C1 segment of cervical spinal cord (tissue), 14 donors: ENCODE measurements at regions not wholly inside any gene's neighbourhood (a gene's known extent, or its start where the extent isn't known, plus 50 kb on each side); places are given as distances from the start of the nearest gene placed in this dataset.

Experiments
- DNase-seq, 14 donors: peaks; one replicate each; lab custom pipeline; 2025; lab: John Stamatoyannopoulos, UW

DNA sequence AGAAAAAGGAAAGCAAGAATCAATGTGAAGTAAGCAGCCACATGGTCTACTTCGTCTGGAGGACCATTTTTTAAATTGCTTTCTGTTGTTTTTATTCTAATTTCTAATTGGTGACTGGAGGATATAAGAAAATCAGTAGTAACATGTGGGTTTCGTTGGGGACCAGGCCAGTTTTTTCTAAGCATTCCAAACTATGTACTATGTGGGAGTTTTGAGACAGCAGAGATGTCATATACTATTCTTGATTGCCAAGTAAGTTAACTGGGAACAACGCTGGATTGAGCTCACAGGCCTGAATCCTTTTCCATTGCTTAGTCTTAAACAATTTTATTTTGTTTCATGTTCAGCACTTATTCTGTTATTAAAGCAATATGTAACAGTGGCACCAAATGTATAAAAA, 225.7 kb downstream of the TMEM167A start:
- no peak for DNase-seq

DNA sequence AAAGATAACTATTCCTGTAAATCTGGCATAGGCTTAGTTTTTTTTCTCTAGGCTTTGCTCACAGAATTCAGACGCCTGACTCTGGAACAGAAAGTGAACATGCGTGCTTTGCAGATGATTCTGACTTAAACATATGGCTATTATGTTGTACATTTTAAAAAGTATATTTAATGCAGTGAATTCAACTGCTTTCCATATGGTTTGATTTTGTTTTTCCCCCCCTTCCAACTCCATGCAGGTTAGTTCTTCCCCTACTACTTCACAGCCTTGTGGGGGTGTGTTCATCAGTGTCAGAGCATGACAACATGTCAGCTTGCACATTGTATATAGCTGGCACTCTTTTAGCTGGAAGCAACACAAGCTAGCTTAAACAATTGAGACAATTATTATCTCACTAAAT, 226.8 kb downstream of the TMEM167A start:
- DNase-seq: no peak

DNA sequence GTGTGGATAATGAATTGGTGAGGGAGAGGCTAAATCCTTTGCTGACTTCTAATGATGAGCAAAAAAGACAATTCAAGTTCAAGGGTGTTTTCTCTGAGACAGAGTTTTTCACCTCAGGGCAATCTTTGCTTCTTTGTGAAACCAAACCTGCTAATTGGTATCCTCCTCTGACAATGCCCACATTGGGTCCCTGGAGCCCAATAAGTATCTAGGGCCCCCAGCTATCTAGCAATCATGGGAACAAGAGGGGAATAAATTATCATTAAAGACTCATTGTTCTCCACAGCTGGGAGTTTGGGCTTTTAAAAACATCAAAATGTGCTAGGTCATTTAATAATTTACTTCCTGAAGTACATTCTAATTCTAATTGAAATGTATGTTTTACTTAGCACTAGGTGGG, 227.3 kb downstream of the TMEM167A start:
- no peak for DNase-seq

DNA sequence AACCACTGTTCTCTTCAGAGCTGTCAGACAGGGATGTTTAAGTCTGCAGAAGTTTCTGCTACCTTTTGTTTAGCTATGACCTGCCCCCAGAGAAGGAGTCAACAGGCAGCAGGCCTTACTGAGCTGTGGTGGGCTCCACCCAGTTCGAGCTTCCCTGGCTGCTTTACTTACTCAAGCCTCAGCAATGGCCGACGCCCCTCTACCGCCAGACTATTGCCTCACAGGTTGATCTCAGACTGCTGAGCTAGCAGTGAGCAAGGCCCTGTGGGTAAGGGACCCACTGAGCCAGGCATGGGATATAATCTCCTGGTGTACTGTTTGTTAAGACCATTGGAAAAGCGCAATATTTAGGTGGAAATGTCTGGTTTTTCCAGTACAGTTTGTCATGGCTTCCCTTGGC, 229.6 kb downstream of the TMEM167A start:
- no peak for DNase-seq

DNA sequence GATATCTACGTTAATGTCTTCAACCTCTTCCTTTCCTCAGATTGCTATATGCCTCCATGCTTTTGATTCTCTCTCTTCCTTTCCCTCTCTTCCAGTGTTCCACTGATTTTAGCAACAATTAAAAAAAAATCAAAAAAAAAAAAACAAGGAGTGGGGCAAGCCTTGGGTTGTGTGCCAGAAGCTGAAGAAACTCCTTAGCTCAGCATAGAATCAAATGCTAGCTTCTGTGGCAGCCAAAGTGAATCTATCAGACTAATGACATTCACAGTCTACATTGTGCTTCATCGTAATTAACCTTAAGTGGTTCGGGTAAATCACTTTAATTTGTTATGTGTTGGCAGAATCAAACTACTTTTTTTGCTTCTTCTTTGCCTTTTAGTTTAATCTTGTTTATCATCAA, 237.3 kb downstream of the TMEM167A start:
- DNase-seq: no peak

DNA sequence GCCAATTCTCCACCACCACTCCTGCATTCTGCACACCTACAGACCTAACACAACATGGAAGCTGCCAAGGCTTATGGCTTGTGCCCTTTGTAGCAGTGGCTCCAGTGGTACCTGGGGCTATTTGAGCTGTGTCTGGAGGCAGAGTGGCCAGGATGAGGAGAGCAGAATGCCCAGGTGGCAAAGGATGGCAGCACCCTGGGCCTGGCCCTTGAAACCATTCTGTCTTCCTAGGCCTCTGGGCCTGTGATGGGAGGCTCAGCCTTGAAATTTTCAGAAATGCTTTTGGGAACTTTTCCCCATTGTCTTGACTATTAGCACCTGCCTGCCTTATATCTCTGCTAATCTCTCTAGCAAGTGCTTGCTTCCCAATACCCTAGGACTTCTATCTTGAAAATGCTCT, 241.7 kb downstream of the TMEM167A start:
- no peak for DNase-seq

DNA sequence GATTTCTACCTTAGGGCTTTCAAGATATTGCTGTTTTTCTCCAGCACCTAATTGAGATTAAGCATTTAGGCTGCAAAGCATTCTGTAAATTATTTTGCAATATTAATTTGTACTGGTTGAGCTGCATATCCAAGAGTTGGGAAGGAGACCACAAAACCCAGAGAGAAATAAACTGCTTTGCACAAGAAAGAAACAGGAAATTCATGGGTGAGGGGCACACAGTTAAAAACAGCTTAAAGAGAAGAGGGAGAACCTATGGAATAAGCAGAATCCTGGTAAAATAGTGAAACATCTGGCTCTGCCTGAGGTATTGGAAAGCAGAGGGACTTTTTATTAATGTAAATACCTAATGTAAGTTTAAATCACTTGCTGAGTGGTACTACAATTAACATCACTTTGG, 243.0 kb downstream of the TMEM167A start:
- no peak for DNase-seq

DNA sequence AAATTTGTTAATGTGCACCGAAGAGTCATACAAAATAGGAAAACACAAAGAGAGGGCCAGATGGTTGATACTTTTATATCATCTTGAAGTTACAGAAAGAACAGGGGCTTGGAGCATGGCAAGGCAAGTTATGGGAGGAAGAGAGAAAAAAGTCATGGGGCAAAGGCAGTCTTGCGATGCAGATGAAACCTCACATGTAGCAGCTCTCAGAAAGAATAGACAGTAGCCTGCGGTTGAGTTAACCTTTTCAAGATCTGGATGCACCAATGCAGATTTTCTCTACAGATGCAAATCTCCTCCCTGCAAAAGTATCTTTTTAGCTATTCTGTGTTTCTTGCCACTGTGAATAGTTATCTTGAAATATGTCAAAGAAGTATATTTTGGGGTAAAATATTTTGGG, 243.9 kb downstream of the TMEM167A start:
- no peak for DNase-seq

DNA sequence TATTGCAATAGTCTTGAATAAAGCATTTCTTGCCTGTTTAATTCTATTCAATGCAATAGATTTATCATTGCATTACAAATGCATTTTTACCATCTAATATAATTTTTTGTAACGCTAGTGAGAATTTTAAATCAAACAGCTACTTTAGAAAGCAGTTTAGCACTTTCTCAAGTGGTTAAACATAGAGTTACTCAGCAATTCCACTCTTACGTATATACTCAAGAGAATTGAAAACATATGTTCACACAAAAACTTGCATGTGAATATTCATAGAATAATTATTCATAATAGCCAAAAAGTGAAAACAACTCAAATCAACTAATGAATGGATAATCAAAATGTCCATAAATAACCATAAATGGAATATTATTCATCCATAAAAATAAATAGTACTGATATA, 244.7 kb downstream of the TMEM167A start:
- no peak for DNase-seq

DNA sequence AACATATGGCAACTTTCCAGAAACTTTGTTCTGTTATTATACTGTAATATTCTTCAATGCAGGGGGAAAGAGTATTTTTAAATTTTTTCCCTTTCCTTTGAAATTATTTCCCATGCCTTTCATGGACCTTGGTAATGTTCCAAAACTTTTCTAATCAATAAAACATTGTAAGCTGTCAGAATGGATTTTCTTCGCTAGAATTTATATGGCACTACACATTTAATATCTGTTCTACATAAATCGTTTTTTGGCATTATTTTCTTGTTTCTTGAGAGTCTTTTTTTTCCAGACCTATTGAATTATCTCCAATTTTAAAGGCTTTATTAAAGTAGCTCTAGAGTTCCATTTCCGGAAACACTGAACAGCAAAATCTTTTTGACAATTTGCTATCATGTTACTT, 249.0 kb downstream of the TMEM167A start:
- DNase-seq: no peak

DNA sequence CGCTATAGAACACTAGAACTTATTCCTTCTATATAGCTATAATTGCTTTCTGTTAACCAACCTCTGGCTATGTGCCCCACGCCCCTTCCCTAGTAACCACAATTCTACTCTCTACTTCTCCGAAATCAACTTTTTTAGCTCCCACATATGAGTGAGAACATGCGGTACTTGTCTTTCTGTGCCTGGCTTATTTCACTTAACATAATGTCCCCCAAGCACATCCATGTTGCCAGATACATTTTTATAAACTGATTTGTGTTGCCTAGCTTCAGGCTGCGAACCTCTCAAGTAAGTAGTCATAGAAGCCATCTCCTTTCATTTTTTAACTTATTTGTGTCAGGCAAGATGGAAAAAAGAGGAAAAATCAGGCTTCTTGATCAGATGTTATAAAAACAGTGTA, 249.5 kb downstream of the TMEM167A start:
- no peak for DNase-seq

DNA sequence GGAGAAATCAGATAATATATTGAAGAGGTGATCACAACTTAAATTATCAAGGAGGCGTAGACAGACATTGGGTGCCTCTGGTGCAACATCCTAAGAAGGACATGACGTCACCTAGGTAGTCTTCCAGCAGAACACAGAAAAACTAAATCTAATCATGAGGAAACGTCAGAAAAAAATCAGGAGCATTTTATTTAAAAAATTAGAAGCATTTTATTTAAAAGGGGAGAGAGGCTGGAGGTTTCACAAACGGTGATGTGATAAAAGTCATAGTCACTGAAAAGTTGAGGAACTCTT, 254.6 kb downstream of the TMEM167A start:
- no peak for DNase-seq

DNA sequence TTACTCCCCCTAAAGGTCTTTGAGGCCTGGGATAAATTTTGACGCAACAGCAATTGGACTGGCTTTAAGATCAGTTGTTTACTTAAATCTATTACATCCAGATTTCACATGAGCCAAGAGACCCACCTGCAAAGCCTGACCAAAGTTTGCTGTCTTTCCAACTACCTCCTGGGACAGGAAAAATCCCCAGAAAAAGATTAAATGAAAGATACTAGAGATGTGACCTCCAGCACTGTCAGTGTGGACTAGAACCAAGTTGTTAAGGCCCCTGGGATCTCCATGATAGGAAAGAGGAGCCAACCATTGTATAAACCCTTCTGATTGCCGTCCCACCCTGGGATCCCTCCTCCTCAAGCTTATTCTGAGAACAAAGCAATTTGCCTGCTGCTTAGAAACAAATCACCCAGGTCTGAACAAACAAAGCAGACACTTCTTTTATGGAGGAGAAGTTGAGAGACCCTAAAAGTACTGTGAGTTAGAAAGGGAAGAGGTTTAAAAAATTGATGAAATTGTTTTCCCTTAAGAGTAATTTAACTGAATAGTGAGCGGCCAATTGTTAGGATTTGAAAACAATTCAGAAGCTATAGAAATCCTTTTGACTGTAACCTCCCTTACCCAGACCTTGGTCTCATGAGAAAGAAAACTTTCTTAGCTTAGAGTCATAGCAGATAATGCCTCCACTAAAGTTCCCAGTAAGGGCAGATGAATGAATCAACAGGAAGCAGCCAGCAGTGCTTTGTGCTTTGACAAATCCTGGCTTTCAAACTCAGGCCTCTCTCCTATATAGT, 255.2 kb downstream of the TMEM167A start:
- no peak for DNase-seq

DNA sequence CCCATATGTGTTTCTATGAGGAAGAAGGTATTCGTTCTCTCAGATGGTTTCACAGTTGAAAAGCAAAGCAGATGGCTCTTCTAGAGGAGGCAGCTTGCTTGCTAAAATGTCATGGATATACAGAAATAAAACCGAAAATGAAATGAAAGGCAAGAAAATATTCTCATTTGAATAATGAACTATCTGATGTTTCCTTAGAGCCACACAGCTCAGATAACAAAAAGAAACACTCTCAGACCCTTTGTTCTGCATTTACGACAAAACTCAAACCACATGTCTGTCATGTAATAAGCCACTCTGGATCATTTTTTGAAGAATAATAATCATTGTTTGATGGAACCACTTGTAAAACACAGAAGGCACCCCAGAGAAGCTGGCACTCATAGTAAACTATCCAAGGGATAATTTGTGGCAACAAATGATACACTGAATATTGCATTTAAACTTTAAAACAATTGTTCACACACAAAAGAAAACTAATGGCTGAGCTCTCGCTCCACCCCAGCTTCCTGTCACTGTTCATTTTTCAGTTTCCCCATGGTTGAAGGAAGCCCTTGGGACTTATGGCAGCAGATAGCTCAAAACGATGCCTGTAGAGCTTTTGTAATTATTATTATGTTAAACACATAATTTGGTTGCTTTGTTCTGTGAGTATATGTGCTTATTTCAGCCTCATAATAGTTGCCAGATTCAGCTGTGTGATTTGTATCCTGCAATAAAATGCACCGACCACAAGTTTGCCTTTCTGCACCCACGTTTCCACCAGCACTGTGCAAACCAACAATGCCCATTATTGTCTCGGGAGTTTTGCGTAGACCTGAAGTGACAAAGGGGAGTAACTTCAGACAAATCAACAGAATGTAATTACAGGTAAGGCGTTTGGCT, 256.0 kb downstream of the TMEM167A start:
- DNase-seq: no peak

DNA sequence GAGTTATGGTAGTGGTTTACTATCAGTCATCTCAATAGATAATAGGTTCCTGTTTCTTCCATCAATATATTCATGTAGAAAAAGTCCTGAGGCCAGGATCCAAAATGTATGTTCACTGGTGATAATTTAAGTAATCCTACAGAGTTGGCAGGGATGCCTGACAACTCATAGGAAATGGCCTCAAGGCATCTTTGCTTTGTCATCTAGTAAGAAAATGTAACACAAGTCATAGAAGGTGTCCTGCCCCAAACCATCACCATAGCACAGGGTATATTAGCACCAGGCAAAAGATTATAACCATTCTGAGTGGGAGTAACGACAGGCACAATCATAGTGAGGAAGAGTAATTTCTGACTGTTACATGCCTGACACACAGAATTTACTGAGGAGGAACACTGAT, 257.0 kb downstream of the TMEM167A start:
- no peak for DNase-seq

DNA sequence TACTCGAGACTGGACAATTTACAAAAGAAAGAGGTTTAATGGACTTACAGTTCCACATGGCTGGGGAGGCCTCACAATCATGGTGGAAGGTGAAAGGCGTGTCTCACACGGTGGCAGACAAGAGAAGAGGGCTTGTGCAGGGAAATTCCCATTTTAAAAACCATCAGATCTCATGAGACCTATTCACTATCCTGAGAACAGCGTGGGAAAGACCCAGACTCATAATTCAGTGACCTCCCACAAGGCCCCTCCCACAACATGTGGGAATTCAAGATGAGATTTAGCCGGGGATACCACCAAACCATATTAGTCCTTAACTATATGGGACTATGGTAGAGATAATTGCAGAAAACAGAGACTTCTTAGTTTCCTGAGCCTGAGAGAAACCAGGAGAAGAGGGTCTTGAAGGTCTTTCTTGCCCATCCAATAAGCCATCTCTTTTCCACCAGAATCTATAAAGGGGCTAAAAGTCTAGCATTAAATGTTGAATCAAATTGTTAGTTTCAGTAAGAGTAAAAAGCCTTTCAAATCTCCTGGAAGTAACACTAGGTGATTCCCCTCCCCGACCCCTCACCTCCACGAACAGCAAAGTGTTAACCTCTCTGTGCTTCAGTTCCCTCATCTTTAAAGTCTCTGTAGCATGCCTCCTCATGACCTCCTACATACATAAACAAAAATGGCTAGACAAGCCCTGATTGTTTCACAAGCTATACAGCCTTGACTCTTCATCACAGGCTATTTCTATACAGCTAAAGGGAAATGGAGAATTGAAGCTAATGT, 259.1 kb downstream of the TMEM167A start:
- DNase-seq: no peak

DNA sequence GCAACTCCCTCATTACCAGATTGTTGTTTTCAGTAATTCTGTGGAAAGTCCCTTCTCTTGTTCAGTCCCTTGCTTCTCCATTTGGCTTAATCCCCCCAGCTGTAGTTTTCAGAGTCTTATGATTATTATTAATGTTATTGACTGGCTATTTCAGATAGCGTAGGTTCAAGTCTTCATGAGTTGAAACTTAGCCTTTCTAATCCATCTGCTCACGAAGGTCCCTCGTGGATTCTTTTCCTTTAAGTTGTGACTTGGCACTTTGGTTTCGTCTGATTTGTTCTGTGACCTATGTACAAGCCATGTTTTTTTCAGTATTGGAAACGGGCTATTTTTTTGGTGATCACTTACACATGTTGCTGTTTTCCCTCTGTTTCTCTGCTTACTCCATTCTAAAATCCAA, 260.3 kb downstream of the TMEM167A start:
- no peak for DNase-seq

DNA sequence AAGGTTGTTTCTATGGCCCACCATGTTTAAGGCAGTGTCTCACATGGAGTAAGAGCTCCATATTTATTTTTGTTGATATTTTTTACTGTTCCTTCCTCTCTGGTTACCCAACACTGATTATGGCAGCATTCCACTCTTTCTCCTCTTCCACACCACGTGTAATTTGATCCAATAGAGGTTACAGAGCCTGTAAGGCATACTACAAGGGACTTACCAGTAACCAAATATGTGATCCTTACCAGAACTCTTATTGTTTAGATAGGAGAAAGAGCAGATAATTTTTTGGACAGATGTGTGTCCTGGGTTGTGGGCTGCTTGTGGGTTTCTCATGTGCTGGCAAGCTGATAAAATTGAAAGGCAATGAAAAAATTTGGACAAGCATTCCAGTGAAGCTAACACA, 261.3 kb downstream of the TMEM167A start:
- DNase-seq: no peak

DNA sequence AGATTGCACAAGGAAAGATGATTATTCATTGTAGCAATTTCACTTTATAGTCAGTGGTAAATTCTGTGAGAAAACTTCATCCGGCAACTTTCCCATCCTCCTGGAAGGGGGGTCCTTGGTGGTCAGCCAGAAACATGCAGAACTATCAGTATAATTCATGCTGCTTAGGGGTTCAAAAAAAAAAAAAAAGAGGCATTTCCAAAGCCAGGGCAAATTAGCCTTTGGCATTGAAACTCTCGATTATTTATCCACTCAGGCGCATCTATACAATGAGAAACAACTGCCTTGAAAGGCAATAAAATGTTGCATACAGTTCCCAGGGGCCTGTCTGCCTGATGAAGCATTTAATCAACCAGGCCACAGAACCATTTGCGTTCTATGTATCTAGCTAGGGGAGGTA, 263.3 kb downstream of the TMEM167A start:
- DNase-seq: no peak

DNA sequence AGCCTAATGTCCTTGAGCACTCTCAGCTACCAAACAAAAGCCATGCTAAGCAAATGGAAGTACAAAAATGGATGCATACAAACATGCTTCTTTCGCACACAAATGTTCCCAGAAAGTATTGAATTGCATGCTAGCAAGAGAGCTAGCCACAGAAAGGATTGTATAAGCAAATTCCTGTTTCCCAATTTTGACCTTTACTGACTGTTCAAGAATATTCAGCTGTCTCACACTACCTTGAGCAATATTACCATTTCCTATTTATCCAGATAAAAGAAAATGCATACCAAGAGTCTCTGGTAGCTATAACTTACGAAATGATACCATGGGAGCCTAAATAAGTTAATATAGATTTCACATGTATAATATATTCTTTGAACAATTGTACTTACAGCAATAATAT, 264.6 kb downstream of the TMEM167A start:
- no peak for DNase-seq

DNA sequence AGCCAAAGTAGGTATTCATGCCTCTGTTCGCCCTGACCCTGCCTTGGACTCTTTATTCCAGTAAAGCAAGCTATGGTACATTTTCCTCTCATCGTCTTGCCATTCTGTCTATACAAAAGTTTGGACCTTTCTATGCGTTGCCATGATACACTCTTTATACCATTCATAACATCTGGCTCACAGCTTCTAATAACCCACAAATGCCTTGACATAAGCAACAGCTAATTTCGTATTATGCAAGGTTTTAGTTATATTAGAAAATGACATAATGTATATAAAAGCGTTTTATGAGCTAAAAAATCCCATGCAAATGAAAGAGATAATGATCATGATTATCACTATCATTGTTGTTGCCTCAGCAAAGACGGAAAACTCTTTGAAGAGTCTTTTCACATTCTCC, 265.7 kb downstream of the TMEM167A start:
- no peak for DNase-seq

DNA sequence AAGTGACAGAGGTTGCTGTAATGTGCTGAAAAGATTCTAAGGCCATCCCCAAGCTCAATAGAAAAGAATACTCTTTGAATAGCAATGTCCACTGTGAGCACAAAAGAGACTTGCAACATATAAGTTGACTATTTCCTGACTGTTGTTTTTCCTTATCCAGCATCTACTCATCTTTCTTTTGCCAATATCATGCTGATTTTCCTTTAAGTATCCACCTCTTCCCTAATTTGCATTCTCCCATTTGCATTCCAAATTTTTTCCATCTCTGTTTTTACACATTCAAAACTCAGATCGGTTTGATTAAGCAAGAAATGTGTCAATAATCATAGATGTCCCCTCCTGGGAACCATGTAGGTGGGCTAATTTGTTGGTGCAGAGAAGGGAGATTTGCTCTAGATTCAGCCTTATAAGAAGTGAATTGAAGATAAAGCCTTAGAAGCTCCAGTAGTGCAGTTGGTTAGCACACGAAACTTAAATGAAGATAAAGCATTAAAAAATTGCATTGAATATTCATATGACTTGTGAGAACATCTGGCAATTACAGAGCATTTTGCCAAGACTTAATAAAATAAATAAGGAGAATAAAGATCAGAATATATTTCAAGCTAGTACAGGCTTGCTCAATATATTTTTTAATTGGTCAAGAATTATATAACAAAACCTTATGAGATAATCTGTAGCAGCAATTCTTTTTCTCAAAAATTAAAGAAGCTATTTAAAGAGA, 267.6 kb downstream of the TMEM167A start:
- no peak for DNase-seq
